H9 (cell line): ENCODE measurements at regions not wholly inside any gene's neighbourhood (a gene's known extent, or its start where the extent isn't known, plus 50 kb on each side); places are given as distances from the start of the nearest gene placed in this dataset.

Source experiments
- DNase-seq: peaks from one replicate; pipeline ENCODE4 v3.0.0-alpha.2; 2017
- H2AFZ ChIP-seq: one replicate; pipeline ENCODE4 v1.6.1; 2013; ENCODE audit warnings: mild to moderate bottlenecking, low read length, control low read depth, moderate library complexity
- H2AK5ac ChIP-seq: 2 replicates; pipeline ENCODE4 v1.6.1; 2013; ENCODE audit warnings: low read length, control low read depth, mixed read lengths; ENCODE audit not compliant: insufficient read length
- H2BK120ac ChIP-seq: one replicate; pipeline ENCODE4 v1.6.1; 2013; ENCODE audit warnings: low read depth, mild to moderate bottlenecking, low read length, control low read depth, inconsistent platforms; ENCODE audit not compliant: poor library complexity, severe bottlenecking
- H2BK12ac ChIP-seq: 2 replicates; pipeline ENCODE4 v1.6.1; 2013; ENCODE audit warnings: low read length, control low read depth, mixed read lengths, low read depth; ENCODE audit not compliant: insufficient read length
- H2BK15ac ChIP-seq: 2 replicates; pipeline ENCODE4 v1.6.1; 2013; ENCODE audit warnings: low read depth, low read length, control low read depth
- H2BK20ac ChIP-seq: one replicate; pipeline ENCODE4 v1.6.1; 2013; ENCODE audit warnings: low read depth, mild to moderate bottlenecking, low read length, control low read depth, inconsistent platforms; ENCODE audit not compliant: poor library complexity, severe bottlenecking
- H2BK5ac ChIP-seq: 2 replicates; pipeline ENCODE4 v1.6.1; 2013; ENCODE audit warnings: low read length, control low read depth, mixed read lengths; ENCODE audit not compliant: insufficient read length
- H3K14ac ChIP-seq: 2 replicates; pipeline ENCODE4 v1.6.1; 2013; ENCODE audit warnings: low read length, control low read depth; ENCODE audit not compliant: insufficient read depth
- H3K18ac ChIP-seq: 2 replicates; pipeline ENCODE4 v1.6.1; 2013; ENCODE audit warnings: low read depth, mild to moderate bottlenecking, mixed read lengths, low read length, control low read depth; ENCODE audit not compliant: insufficient read length
- H3K23ac ChIP-seq: 2 replicates; pipeline ENCODE4 v1.6.1; 2013; ENCODE audit warnings: low read length, control low read depth, mixed read lengths, low read depth; ENCODE audit not compliant: insufficient read length
- H3K23me2 ChIP-seq: 2 replicates; pipeline ENCODE4 v1.6.1; 2013; ENCODE audit warnings: low read depth, mild to moderate bottlenecking, mixed read lengths, low read length, control low read depth; ENCODE audit not compliant: insufficient read length, poor library complexity, severe bottlenecking
- H3K27ac ChIP-seq: 2 replicates; pipeline ENCODE4 v1.5.1; 2013; ENCODE audit warnings: low read length, control low read depth, mixed read lengths, low read depth; ENCODE audit not compliant: insufficient read length
- H3K27me3 ChIP-seq: 2 replicates; pipeline ENCODE4 v1.6.1; 2013; ENCODE audit warnings: low read length, control low read depth, inconsistent platforms; ENCODE audit not compliant: insufficient read depth
- H3K4ac ChIP-seq: 2 replicates; pipeline ENCODE4 v1.6.1; 2013; ENCODE audit warnings: low read depth, mild to moderate bottlenecking, control low read depth, inconsistent platforms, low read length, moderate library complexity
- H3K4me1 ChIP-seq: 2 replicates; pipeline ENCODE4 v1.6.1; 2013; ENCODE audit warnings: low read length, control low read depth, inconsistent platforms; ENCODE audit not compliant: insufficient read depth
- H3K4me2 ChIP-seq: 2 replicates; pipeline ENCODE4 v1.6.1; 2013; ENCODE audit warnings: low read length, control low read depth, mixed read lengths; ENCODE audit not compliant: insufficient read length, insufficient read depth
- H3K56ac ChIP-seq: 2 replicates; pipeline ENCODE4 v1.6.1; 2013; ENCODE audit warnings: low read depth, mild to moderate bottlenecking, mixed read lengths, low read length, control low read depth; ENCODE audit not compliant: insufficient read length
- H3K79me1 ChIP-seq: 2 replicates; pipeline ENCODE4 v1.6.1; 2013; ENCODE audit warnings: low read depth, mild to moderate bottlenecking, moderate library complexity, low read length, control low read depth, inconsistent platforms; ENCODE audit not compliant: insufficient read depth, poor library complexity, severe bottlenecking
- H3K79me2 ChIP-seq: 2 replicates; pipeline ENCODE4 v1.6.1; 2013; ENCODE audit warnings: low read length, control low read depth, inconsistent platforms; ENCODE audit not compliant: insufficient read depth
- H3K9ac ChIP-seq: 2 replicates; pipeline ENCODE4 v1.6.1; 2013; ENCODE audit warnings: low read length, control low read depth, mixed read lengths; ENCODE audit not compliant: insufficient read length; ENCODE audit errors: extremely low read depth
- H3K9me3 ChIP-seq: one replicate; pipeline ENCODE4 v1.6.1; 2013; ENCODE audit warnings: low read depth, low read length, inconsistent platforms; ENCODE audit not compliant: control insufficient read depth
- H3T11ph ChIP-seq: one replicate; pipeline ENCODE4 v1.6.1; 2013; ENCODE audit warnings: mild to moderate bottlenecking, low read length, control low read depth, inconsistent platforms
- H4K20me1 ChIP-seq: one replicate; pipeline ENCODE4 v1.6.1; 2013; ENCODE audit not compliant: control insufficient read depth, insufficient read length, insufficient read depth
- H4K5ac ChIP-seq: 2 replicates; pipeline ENCODE4 v1.6.1; 2013; ENCODE audit warnings: low read depth, mild to moderate bottlenecking, mixed read lengths, low read length, control low read depth; ENCODE audit not compliant: insufficient read length
- H4K8ac ChIP-seq: replicated peaks from 2 replicates; pipeline ENCODE4 v1.6.1; 2013; ENCODE audit warnings: low read length, control low read depth, mixed read lengths, low read depth; ENCODE audit not compliant: insufficient read length
- H4K91ac ChIP-seq: 2 replicates; pipeline ENCODE4 v1.6.1; 2013; ENCODE audit warnings: low read depth, mild to moderate bottlenecking, moderate library complexity, mixed read lengths, low read length, control low read depth; ENCODE audit not compliant: insufficient read length
- H3K27ac Mint-ChIP-seq, 3 experiments: 2 replicates in 2 of 3; 3 replicates in 1 of 3; pipeline ENCODE4 v1.8.0; 2020 to 2021; ENCODE audit warnings: mixed read lengths in 3 of 3, mild to moderate bottlenecking in 1 of 3, moderate library complexity in 1 of 3
- H3K27me3 Mint-ChIP-seq: 2 replicates; pipeline ENCODE4 v1.8.0; 2021; ENCODE audit warnings: low read depth, mild to moderate bottlenecking, moderate library complexity, mixed read lengths
- H3K36me3 Mint-ChIP-seq, 3 experiments: 2 replicates in 2 of 3; 3 replicates in 1 of 3; pipeline ENCODE4 v1.8.0; 2020 to 2021; ENCODE audit warnings: low read depth in 3 of 3, mixed read lengths in 3 of 3; ENCODE audit not compliant: insufficient read depth in 1 of 3
- H3K4me1 Mint-ChIP-seq, 2 experiments: 2 replicates each; pipeline ENCODE4 v1.8.0; 2020; ENCODE audit warnings: mixed read lengths in 2 of 2
- H3K4me3 Mint-ChIP-seq, 2 experiments: 2 replicates in 1 of 2; 3 replicates in 1 of 2; pipeline ENCODE4 v1.8.0; 2020 to 2021; ENCODE audit warnings: mild to moderate bottlenecking in 2 of 2, mixed read lengths in 2 of 2, moderate library complexity in 1 of 2
- H3K9me3 Mint-ChIP-seq, 2 experiments: 2 replicates in 1 of 2; 3 replicates in 1 of 2; pipeline ENCODE4 v1.8.0; 2020; ENCODE audit warnings: mild to moderate bottlenecking in 2 of 2, mixed read lengths in 2 of 2, moderate library complexity in 1 of 2
- WGBS: extraction: QIAGEN DNeasy Blood & Tissue Kit; methylation state at CpG from one replicate; pipeline ENCODE4 v1.1.7; 2013; ENCODE audit warnings: missing lambda C conversion rate, low lambda C conversion rate, mixed read lengths; ENCODE audit not compliant: insufficient read length; ENCODE audit errors: extremely low coverage; 5-methylcytosine and 5-hydroxymethylcytosine counted together
- TF ChIP-seq, protein P1 (sequence below): fragments of 200-600 bp; sonication (generic); conservative IDR thresholded peaks from 3 replicates; pipeline ENCODE4 v1.8.0; 2021; ENCODE audit warnings: antibody characterized with exemption, mild to moderate bottlenecking

- H2BK120ac ChIP-seq: no peak overlapping the region
- Mint-ChIP-seq H3K27ac (no peak overlapping the region; a peak in 1 of 7 replicates), H3K4me1 (no peaks in the 10 kb centered on the region), H3K36me3 (no peaks in the 10 kb centered on the region), H3K4me3 (no peak overlapping the region), H3K27me3 (no peaks in the 10 kb centered on the region; the same call in 1 of the 2 replicates), H3K9me3 (no peaks in the 10 kb centered on the region)
- H3K4me1 ChIP-seq: no peaks in the 10 kb centered on the region
- no peaks in the 10 kb centered on the region for H3K79me2 ChIP-seq
- H3K14ac ChIP-seq: no peak overlapping the region
- no peak overlapping the region for H3K56ac ChIP-seq
- H2AK5ac ChIP-seq: no peak overlapping the region
- no peak overlapping the region for H4K91ac ChIP-seq
- H3K9me3 ChIP-seq: no peaks in the 10 kb centered on the region
- no CpG with 5 or more reads among the region's 6 CpGs for WGBS
- no peak overlapping the region for H3K23ac ChIP-seq
- H3K4me2 ChIP-seq: no peak overlapping the region
- no peak overlapping the region for H2BK12ac ChIP-seq
- TF ChIP-seq, protein P1, sequence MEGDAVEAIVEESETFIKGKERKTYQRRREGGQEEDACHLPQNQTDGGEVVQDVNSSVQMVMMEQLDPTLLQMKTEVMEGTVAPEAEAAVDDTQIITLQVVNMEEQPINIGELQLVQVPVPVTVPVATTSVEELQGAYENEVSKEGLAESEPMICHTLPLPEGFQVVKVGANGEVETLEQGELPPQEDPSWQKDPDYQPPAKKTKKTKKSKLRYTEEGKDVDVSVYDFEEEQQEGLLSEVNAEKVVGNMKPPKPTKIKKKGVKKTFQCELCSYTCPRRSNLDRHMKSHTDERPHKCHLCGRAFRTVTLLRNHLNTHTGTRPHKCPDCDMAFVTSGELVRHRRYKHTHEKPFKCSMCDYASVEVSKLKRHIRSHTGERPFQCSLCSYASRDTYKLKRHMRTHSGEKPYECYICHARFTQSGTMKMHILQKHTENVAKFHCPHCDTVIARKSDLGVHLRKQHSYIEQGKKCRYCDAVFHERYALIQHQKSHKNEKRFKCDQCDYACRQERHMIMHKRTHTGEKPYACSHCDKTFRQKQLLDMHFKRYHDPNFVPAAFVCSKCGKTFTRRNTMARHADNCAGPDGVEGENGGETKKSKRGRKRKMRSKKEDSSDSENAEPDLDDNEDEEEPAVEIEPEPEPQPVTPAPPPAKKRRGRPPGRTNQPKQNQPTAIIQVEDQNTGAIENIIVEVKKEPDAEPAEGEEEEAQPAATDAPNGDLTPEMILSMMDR: no peak
- no peak overlapping the region for H2AFZ ChIP-seq
- H4K8ac ChIP-seq: no peak overlapping the region
- H2BK5ac ChIP-seq: no peak overlapping the region
- no peak overlapping the region for H3K27ac ChIP-seq
- H4K5ac ChIP-seq: no peak overlapping the region
- no peaks in the 10 kb centered on the region for H4K20me1 ChIP-seq
- no peak overlapping the region for H3K4ac ChIP-seq
- H3K9ac ChIP-seq: no peak overlapping the region
- no peak for DNase-seq
- no peaks in the 10 kb centered on the region for H3K27me3 ChIP-seq
- no peaks in the 10 kb centered on the region for H3K79me1 ChIP-seq
- H3T11ph ChIP-seq: no peak overlapping the region
- H2BK15ac ChIP-seq: no peak overlapping the region
- no peaks in the 10 kb centered on the region for H3K23me2 ChIP-seq
- no peak overlapping the region for H2BK20ac ChIP-seq
- no peak overlapping the region for H3K18ac ChIP-seq
Measured at GRCh38 chr12:13465635-13466034, 269.1 kb downstream of the EMP1 start.
